ENCODE measurements at regions not wholly inside any gene's neighbourhood (a gene's known extent, or its start where the extent isn't known, plus 50 kb on each side); places are given as distances from the start of the nearest gene placed in this dataset.

- TF ChIP-seq, protein P1, sequence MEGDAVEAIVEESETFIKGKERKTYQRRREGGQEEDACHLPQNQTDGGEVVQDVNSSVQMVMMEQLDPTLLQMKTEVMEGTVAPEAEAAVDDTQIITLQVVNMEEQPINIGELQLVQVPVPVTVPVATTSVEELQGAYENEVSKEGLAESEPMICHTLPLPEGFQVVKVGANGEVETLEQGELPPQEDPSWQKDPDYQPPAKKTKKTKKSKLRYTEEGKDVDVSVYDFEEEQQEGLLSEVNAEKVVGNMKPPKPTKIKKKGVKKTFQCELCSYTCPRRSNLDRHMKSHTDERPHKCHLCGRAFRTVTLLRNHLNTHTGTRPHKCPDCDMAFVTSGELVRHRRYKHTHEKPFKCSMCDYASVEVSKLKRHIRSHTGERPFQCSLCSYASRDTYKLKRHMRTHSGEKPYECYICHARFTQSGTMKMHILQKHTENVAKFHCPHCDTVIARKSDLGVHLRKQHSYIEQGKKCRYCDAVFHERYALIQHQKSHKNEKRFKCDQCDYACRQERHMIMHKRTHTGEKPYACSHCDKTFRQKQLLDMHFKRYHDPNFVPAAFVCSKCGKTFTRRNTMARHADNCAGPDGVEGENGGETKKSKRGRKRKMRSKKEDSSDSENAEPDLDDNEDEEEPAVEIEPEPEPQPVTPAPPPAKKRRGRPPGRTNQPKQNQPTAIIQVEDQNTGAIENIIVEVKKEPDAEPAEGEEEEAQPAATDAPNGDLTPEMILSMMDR (IDR thresholded peaks at IDR 0.05): no peak
- TF ChIP-seq EZH2 (IDR thresholded peaks at IDR 0.05) (no peak), EZH2phosphoT487 (IDR thresholded peaks at IDR 0.05) (no peak)
These were observed 78.5 kb upstream of the SULT1C3 start for GRCh38 chr2:108161298-108161697.

All from neural progenitor cell (in vitro differentiated cells).